ENCODE measurements at regions not wholly inside any gene's neighbourhood (a gene's known extent, or its start where the extent isn't known, plus 50 kb on each side); places are given as distances from the start of the nearest gene placed in this dataset.

- TF ChIP-seq ZNF274 (IDR thresholded peaks at IDR 0.05; ENCODE audit: low read length) (no peak), ZNF274 (tag by site-specific recombination; IDR thresholded peaks at IDR 0.05; ENCODE audit: borderline replicate concordance) (no peak), ZBTB11 (tag by site-specific recombination; conservative IDR thresholded peaks at IDR 0.05; ENCODE audit: low read depth) (no peak)
Observed at GRCh38 chr2:198390670-198391069, 586.3 kb downstream of the PLCL1 start (continued).

GRCh38 chr2:198387677-198388076, 583.3 kb downstream of the PLCL1 start:
- Histone ChIP-seq H3K27ac (ENCODE audit: extremely low read depth, low read depth, low read length) (no peak overlapping the region), H3K4me3 (ENCODE audit: low read depth, low read length) (no peak overlapping the region), H3K4me1 (ENCODE audit: control insufficient read depth, insufficient read depth, low read length) (no peaks in the 10 kb centered on the region), H3K36me3 (ENCODE audit: control insufficient read depth in 2 of 2, insufficient read depth in 1 of 2, low read length in 2 of 2) (no peaks in the 10 kb centered on the region), H3K9me3 (ENCODE audit: control insufficient read depth, insufficient read depth, low read depth, low read length) (no peaks in the 10 kb centered on the region)
- CTCF ChIA-PET, result interaction anchor here (0.7 kb wide), 1 partner anchor 1098 kb away, joined by 3 read pairs; no protein-coding TSS in a partner anchor
- POLR2A ChIA-PET, result no interaction called here
- no peak for TF ChIP-seq ZNF114 (tag by site-specific recombination; IDR thresholded peaks at IDR 0.05)
- no peak for TF ChIP-seq PRDM4 (tag by site-specific recombination; IDR thresholded peaks at IDR 0.05)
- no peak for TF ChIP-seq ZFHX2 (tag by site-specific recombination; conservative IDR thresholded peaks at IDR 0.05)
- no peak for TF ChIP-seq AEBP2 (tag by site-specific recombination; IDR thresholded peaks at IDR 0.05; ENCODE audit: borderline replicate concordance)
- TF ChIP-seq ZBTB26 (tag by site-specific recombination; optimal IDR thresholded peaks at IDR 0.05), result no peak
- TF ChIP-seq ZNF362 (tag by site-specific recombination; IDR thresholded peaks at IDR 0.05), result no peak
- TF ChIP-seq SP2 (tag by site-specific recombination; IDR thresholded peaks at IDR 0.05), result no peak
- no peak for TF ChIP-seq ZNF785 (tag by site-specific recombination; IDR thresholded peaks at IDR 0.05)

- H3K4me1 ChIP-seq (ENCODE audit: control insufficient read depth, insufficient read depth, low read length), result no peaks in the 10 kb centered on the region
- H3K9me3 ChIP-seq (ENCODE audit: control insufficient read depth, insufficient read depth, low read depth, low read length), result no peaks in the 10 kb centered on the region
- H3K27ac ChIP-seq (ENCODE audit: extremely low read depth, low read depth, low read length), result no peak overlapping the region
- H3K36me3 ChIP-seq (ENCODE audit: control insufficient read depth in 2 of 2, insufficient read depth in 1 of 2, low read length in 2 of 2), result no peaks in the 10 kb centered on the region
- no peak overlapping the region for H3K4me3 ChIP-seq (ENCODE audit: low read depth, low read length)
- ChIA-PET CTCF (interaction anchor here (0.6 kb wide), 1 partner anchor 273 kb away, joined by 4 read pairs; no protein-coding TSS in a partner anchor), POLR2A (no interaction called here)
- TF ChIP-seq PBX3 (CRISPR knock-in tag; IDR thresholded peaks at IDR 0.05) (no peak), ZNF549 (tag by site-specific recombination; IDR thresholded peaks at IDR 0.05) (no peak), AEBP2 (tag by site-specific recombination; IDR thresholded peaks at IDR 0.05; ENCODE audit: borderline replicate concordance) (no peak), ZNF266 (tag by site-specific recombination; IDR thresholded peaks at IDR 0.05; ENCODE audit: low read depth) (no peak), ZNF394 (tag by site-specific recombination; IDR thresholded peaks at IDR 0.05; ENCODE audit: borderline replicate concordance) (no peak), MZF1 (tag by site-specific recombination; IDR thresholded peaks at IDR 0.05; ENCODE audit: borderline replicate concordance) (no peak), ZNF248 (tag by site-specific recombination; IDR thresholded peaks at IDR 0.05) (no peak), ZNF274 (IDR thresholded peaks at IDR 0.05; ENCODE audit: low read length) (no peak), ZNF274 (tag by site-specific recombination; IDR thresholded peaks at IDR 0.05; ENCODE audit: borderline replicate concordance) (no peak), KLF1 (tag by site-specific recombination; IDR thresholded peaks at IDR 0.05) (no peak), ZNF292 (tag by site-specific recombination; IDR thresholded peaks at IDR 0.05; ENCODE audit: borderline replicate concordance, low read depth) (no peak), ZNF341 (tag by site-specific recombination; IDR thresholded peaks at IDR 0.05; ENCODE audit: low read depth) (no peak)
Observed at GRCh38 chr2:198385856-198386255, 581.5 kb downstream of the PLCL1 start.
